ENCODE measurements at regions not wholly inside any gene's neighbourhood (a gene's known extent, or its start where the extent isn't known, plus 50 kb on each side); places are given as distances from the start of the nearest gene placed in this dataset.

- TF ChIP-seq CTCF (IDR thresholded peaks at IDR 0.05) (no peak), POLR2A (IDR thresholded peaks at IDR 0.05) (no peak)
Observed at GRCh38 chr10:121241337-121241736, 356.9 kb downstream of the FGFR2 start.
